ENCODE measurements at regions not wholly inside any gene's neighbourhood (a gene's known extent, or its start where the extent isn't known, plus 50 kb on each side); places are given as distances from the start of the nearest gene placed in this dataset.

DNA sequence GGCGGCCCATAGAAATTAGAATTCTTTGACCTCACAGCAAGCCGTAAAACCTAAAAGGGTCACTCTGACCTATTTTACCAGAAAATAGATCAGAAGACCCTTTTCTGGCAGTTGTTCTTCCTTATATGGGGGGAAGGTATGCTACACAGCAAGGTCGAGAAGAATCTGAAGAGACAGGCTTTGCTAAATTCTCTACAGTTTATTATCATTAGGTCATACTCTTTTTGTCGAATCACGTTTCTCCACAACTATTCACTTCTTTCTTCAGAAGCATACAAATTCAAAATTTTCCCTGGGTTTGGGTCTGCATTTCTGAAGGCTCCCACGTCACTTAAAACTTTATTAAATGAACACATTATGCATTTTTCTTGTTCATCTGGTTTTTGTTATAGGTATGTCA is 229.5 kb upstream of the GRM7 start:
- H3K36me3 Mint-ChIP-seq (ENCODE audit: low read depth), result no peaks in the 10 kb centered on the region
- no peaks in the 10 kb centered on the region for H3K9me3 Mint-ChIP-seq
- TF ChIP-seq CTCF (IDR thresholded peaks at IDR 0.05; ENCODE audit: unreplicated experiment in 3 of 3), result no peak
- no peak overlapping the region for H3K27ac Mint-ChIP-seq
- H3K27me3 Mint-ChIP-seq (ENCODE audit: low read depth), result no peaks in the 10 kb centered on the region
- H3K4me3 Mint-ChIP-seq, result no peak overlapping the region
- no peaks in the 10 kb centered on the region for H3K4me1 Mint-ChIP-seq

DNA sequence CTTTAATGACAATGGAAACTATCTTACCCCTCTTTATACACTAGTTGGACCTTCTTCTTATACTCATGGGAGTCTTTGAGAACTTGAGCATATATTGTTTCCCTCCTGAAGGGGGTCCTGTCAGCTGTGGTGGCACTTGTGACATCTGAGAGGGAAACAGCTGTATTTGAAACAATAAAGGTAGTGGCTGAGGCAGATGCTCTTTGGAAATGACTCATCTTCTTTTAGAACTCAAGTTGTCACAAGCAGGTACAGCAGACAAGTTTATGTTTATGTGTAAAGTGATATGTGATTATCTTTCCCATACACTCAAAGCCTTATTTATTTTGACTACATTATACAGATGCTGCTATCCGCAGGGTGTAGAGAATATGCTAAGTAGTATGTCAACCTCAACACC is 220.0 kb upstream of the GRM7 start:
- no peak for TF ChIP-seq CTCF (IDR thresholded peaks at IDR 0.05; ENCODE audit: unreplicated experiment in 3 of 3)
- Mint-ChIP-seq H3K27me3 (ENCODE audit: low read depth) (no peaks in the 10 kb centered on the region), H3K4me1 (no peaks in the 10 kb centered on the region), H3K36me3 (ENCODE audit: low read depth) (no peaks in the 10 kb centered on the region), H3K27ac (no peak overlapping the region), H3K9me3 (no peaks in the 10 kb centered on the region), H3K4me3 (no peak overlapping the region)

- Mint-ChIP-seq H3K4me1 (no peaks in the 10 kb centered on the region), H3K27me3 (ENCODE audit: low read depth) (peaks cover 4% of the 10 kb centered on the region), H3K36me3 (ENCODE audit: low read depth) (no peaks in the 10 kb centered on the region), H3K27ac (no peak overlapping the region), H3K4me3 (no peak overlapping the region), H3K9me3 (no peaks in the 10 kb centered on the region)
- TF ChIP-seq CTCF (IDR thresholded peaks at IDR 0.05; ENCODE audit: unreplicated experiment in 3 of 3), result no peak
These were observed 216.6 kb upstream of the GRM7 start for GRCh38 chr3:6644070-6644929.

- Mint-ChIP-seq H3K27ac (no peak overlapping the region), H3K36me3 (ENCODE audit: low read depth) (peaks cover 4% of the 10 kb centered on the region), H3K4me1 (no peaks in the 10 kb centered on the region), H3K4me3 (no peak overlapping the region), H3K27me3 (ENCODE audit: low read depth) (no peaks in the 10 kb centered on the region), H3K9me3 (peaks cover 22% of the 10 kb centered on the region)
- no peak for TF ChIP-seq CTCF (IDR thresholded peaks at IDR 0.05; ENCODE audit: unreplicated experiment in 3 of 3)
These were observed 206.2 kb upstream of the GRM7 start for GRCh38 chr3:6654670-6655069.

- Mint-ChIP-seq H3K4me1 (no peaks in the 10 kb centered on the region), H3K27ac (no peak overlapping the region)
These were observed 205.6 kb upstream of the GRM7 start for GRCh38 chr3:6655275-6655674.

More at GRCh38 chr3:6655275-6655674, 205.6 kb upstream of the GRM7 start:
- TF ChIP-seq CTCF (IDR thresholded peaks at IDR 0.05; ENCODE audit: unreplicated experiment in 3 of 3), result no peak
- Mint-ChIP-seq H3K9me3 (peaks cover 22% of the 10 kb centered on the region), H3K27me3 (ENCODE audit: low read depth) (no peaks in the 10 kb centered on the region), H3K4me3 (no peak overlapping the region), H3K36me3 (ENCODE audit: low read depth) (peaks cover 4% of the 10 kb centered on the region)
